ENCODE measurements at regions not wholly inside any gene's neighbourhood (a gene's known extent, or its start where the extent isn't known, plus 50 kb on each side); places are given as distances from the start of the nearest gene placed in this dataset.

DNA sequence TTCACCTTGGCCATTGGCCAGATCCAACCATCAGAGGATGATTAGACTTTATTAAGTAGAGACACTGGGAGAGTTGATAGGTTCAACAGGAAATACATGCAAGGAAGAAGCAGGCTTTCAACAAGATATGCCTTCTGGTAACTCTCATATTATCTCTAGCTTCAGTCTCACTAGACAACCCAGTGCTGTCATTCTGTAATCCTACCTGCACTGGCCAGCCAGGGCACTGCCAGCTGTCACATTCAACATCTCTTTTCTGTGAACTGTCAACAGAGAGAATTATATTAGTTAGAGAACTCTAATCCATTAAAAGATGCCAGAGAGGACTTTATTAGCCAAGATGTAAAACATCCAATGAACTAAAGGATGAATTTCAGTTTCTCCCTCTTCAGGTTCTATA, 337.9 kb upstream of the JAG1 start:
- no peak for TF ChIP-seq CTCF (IDR thresholded peaks at IDR 0.05; ENCODE audit: low read depth, low read length, missing control alignments)
- no peak for DNase-seq (ENCODE audit: low read depth)
- in situ Hi-C loops (cut with HindIII; ENCODE audit: low sequenced_read_pairs): no loop called here
- H3K4me3 ChIP-seq (ENCODE audit: low read depth, low read length): no peak overlapping the region

DNA sequence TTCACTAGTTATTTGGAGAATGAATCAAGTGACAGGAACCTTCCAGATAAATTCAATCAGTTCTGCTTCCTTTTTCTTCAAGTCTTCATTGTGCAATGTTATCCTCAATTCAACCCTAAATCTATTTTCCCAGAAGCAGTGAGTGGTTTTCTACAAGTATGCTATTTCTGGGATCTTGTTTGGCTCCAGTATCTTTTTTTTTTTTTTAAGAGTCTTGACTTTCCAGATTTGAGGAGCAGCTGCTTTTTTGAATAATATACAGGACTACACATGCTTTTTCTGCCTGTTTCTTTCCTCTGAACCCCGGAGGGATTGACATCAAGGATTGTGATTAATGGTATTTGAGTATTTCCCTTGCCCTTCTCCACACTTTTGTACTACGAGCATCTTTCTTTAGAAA, 339.2 kb upstream of the JAG1 start:
- no peak for DNase-seq (ENCODE audit: low read depth)
- TF ChIP-seq CTCF (IDR thresholded peaks at IDR 0.05; ENCODE audit: low read depth, low read length, missing control alignments): no peak
- in situ Hi-C loops (cut with HindIII; ENCODE audit: low sequenced_read_pairs): no loop called here
- H3K4me3 ChIP-seq (ENCODE audit: low read depth, low read length): no peak overlapping the region

DNA sequence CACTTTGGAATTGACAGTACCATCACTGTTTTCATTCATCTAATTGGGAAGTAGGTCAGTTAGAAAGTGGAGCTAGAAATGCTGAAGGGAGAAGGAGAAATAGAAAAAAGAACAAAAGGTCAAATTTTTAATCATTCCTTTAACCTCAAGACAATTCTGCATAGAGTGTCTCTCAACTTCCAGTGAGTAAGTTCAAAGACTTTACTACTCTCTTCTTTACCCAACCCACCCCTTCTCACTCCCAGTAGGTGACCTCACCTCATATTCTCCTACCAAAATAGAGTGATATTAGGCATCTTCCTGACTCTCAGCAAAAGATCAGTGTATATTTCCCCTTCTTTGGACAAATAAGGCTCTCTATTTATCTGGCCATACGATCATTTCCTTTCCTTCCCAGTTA, 340.0 kb upstream of the JAG1 start:
- H3K4me3 ChIP-seq (ENCODE audit: low read depth, low read length): no peak overlapping the region
- no peak for TF ChIP-seq CTCF (IDR thresholded peaks at IDR 0.05; ENCODE audit: low read depth, low read length, missing control alignments)
- in situ Hi-C loops (cut with HindIII; ENCODE audit: low sequenced_read_pairs): no loop called here
- no peak for DNase-seq (ENCODE audit: low read depth)

DNA sequence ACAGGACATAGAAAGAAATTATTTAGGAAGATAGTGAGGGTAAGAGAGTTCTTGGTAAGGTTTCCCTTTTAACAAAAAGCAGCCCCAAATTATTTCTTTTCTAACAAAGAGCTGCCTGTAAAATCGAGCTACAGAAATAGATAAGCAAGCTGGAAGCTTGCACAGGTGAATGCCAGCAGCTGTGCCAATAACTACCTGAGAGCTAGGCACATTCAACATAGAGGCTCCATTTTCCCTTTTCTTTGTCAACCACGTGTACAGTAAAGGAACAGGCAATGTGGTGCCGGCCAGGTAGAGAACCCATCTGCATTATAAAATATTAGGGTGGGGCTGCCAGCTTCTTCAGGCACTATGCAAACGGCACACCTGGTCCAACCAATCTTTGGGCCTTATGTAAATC, 341.6 kb upstream of the JAG1 start:
- no peak for TF ChIP-seq CTCF (IDR thresholded peaks at IDR 0.05; ENCODE audit: low read depth, low read length, missing control alignments)
- H3K4me3 ChIP-seq (ENCODE audit: low read depth, low read length): no peak overlapping the region
- in situ Hi-C loops (cut with HindIII; ENCODE audit: low sequenced_read_pairs): no loop called here
- no peak for DNase-seq (ENCODE audit: low read depth)

- no peak overlapping the region for H3K4me3 ChIP-seq (ENCODE audit: low read depth, low read length)
- no peak for TF ChIP-seq CTCF (IDR thresholded peaks at IDR 0.05; ENCODE audit: low read depth, low read length, missing control alignments)
- no peak for DNase-seq (ENCODE audit: low read depth)
- in situ Hi-C loops (cut with HindIII; ENCODE audit: low sequenced_read_pairs): no loop called here
Observed at GRCh38 chr20:11017446-11017845, 343.6 kb upstream of the JAG1 start.

- in situ Hi-C loops (cut with HindIII; ENCODE audit: low sequenced_read_pairs): no loop called here
- no peak overlapping the region for H3K4me3 ChIP-seq (ENCODE audit: low read depth, low read length)
- DNase-seq (ENCODE audit: low read depth): no peak
- TF ChIP-seq CTCF (IDR thresholded peaks at IDR 0.05; ENCODE audit: low read depth, low read length, missing control alignments): no peak
Observed at GRCh38 chr20:11018668-11019170, 344.9 kb upstream of the JAG1 start.

DNA sequence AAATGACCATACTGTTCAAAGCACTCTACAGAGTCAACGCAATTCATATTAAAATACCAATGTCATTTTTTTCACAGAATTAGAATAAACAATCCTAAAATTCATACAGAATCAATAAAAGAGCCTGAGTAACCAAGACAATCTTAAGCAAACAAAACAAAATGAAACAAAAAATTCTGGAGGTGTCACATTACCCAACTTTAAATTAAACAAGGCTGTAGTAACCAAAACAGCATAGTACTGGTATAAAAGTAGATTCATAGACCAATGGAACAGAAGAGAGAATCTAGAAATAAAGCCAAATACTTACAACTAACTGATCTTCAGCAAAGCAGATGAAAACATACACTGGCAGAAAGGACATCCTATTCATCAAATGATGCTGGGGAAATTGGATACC, 346.9 kb upstream of the JAG1 start:
- no peak for DNase-seq (ENCODE audit: low read depth)
- TF ChIP-seq CTCF (IDR thresholded peaks at IDR 0.05; ENCODE audit: low read depth, low read length, missing control alignments): no peak
- in situ Hi-C loops (cut with HindIII; ENCODE audit: low sequenced_read_pairs): no loop called here
- no peak overlapping the region for H3K4me3 ChIP-seq (ENCODE audit: low read depth, low read length)

Data from astrocyte of the cerebellum (primary cell).